Neural cell (in vitro differentiated cells): ENCODE measurements at regions not wholly inside any gene's neighbourhood (a gene's known extent, or its start where the extent isn't known, plus 50 kb on each side); places are given as distances from the start of the nearest gene placed in this dataset.

Experiments
- CTCF ChIP-seq: fragments of 450-650 bp; IDR thresholded peaks from 2 replicates; pipeline ENCODE4 v1.5.1; 2014; ENCODE audit warnings: antibody characterized with exemption, mild to moderate bottlenecking, moderate library complexity; ENCODE audit not compliant: poor library complexity, severe bottlenecking
- EP300 ChIP-seq: fragments of 450-650 bp; conservative IDR thresholded peaks from 2 replicates; pipeline ENCODE4 v1.6.1; 2014; ENCODE audit warnings: antibody characterized with exemption, mild to moderate bottlenecking, moderate library complexity; ENCODE audit not compliant: poor library complexity, severe bottlenecking
- EZH2 ChIP-seq: fragments of 200-600, 300-800 bp; shearing (Covaris generic), sonication (generic); IDR thresholded peaks from 2 replicates; pipeline ENCODE4 v1.6.1; 2014; ENCODE audit warnings: antibody characterized with exemption, low read length, borderline replicate concordance, mild to moderate bottlenecking; ENCODE audit not compliant: insufficient read depth, poor library complexity, severe bottlenecking
- POLR2AphosphoS5 ChIP-seq: IDR thresholded peaks from 2 replicates; pipeline ENCODE4 v1.6.1; 2012
- RAD21 ChIP-seq: fragments of 450-650 bp; conservative IDR thresholded peaks from 2 replicates; pipeline ENCODE4 v1.6.1; 2014; ENCODE audit warnings: antibody characterized with exemption, mild to moderate bottlenecking, moderate library complexity
- REST ChIP-seq: IDR thresholded peaks from 2 replicates; pipeline ENCODE4 v1.6.1; 2012; ENCODE audit warnings: borderline replicate concordance
- SMC3 ChIP-seq: fragments of 450-650 bp; conservative IDR thresholded peaks from 2 replicates; pipeline ENCODE4 v1.6.1; 2014; ENCODE audit warnings: antibody characterized with exemption, mild to moderate bottlenecking, moderate library complexity; ENCODE audit not compliant: poor library complexity

GRCh38 chr15:52862677-52863076 lies 72.5 kb upstream of the ONECUT1 start:
- TF ChIP-seq CTCF (no peak), EP300 (no peak), REST (no peak), EZH2 (no peak), POLR2AphosphoS5 (no peak), SMC3 (no peak), RAD21 (no peak)
